ENCODE measurements at regions not wholly inside any gene's neighbourhood (a gene's known extent, or its start where the extent isn't known, plus 50 kb on each side); places are given as distances from the start of the nearest gene placed in this dataset.

DNA sequence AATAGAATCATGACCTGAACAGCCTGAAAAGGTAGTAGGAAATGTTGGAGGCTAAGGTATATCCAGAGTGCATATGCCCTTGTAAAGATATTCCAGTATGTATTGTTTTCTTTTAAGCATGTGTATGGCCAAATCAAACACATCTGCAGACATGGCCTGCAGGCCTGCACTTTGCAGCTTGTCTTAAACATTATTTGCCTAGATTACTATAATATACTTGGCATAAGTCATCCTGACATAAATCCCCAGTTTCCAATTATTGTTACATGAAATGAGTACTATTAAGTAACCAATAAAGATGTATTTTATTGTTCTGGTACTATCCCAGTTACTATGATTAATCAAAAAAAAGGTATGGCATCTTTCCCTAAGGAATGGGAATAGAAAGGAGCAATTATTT, 169.1 kb upstream of the PTBP2 start:
- no peak for TF ChIP-seq EZH2phosphoT487 (IDR thresholded peaks at IDR 0.05; ENCODE audit: insufficient read depth, low read depth)
- no peak for TF ChIP-seq EZH2 (IDR thresholded peaks at IDR 0.05; ENCODE audit: insufficient read depth, poor library complexity, severe bottlenecking)
